A549 (cell line): ENCODE measurements at regions not wholly inside any gene's neighbourhood (a gene's known extent, or its start where the extent isn't known, plus 50 kb on each side); places are given as distances from the start of the nearest gene placed in this dataset.

Experiments
- ATAC-seq, 2 experiments: fragments of 200-7000 bp in 1 of 2; fragments of >200 bp in 1 of 2; cut with Nextera tagmentation in 1 of 2; cut with Tn5 transposase in 1 of 2; 3 replicates each; pipeline versions ENCODE4 v1.8.0 to v1.9.1; 2018 to 2020; ENCODE audit warnings: mild to moderate bottlenecking in 1 of 2, moderate library complexity in 1 of 2
- CTCF ChIA-PET: fragments of 300-600 bp; sonication (Branson Sonifier 250); formaldehyde crosslinking; extraction: SDS; loops from one replicate; lab custom pipeline; 2021; ENCODE audit warnings: antibody characterized with exemption, inconsistent platforms; lab: Yijun Ruan, JAX
- POLR2A ChIA-PET: fragments of 350-600 bp; formaldehyde crosslinking; extraction: SDS; loops from one replicate; lab custom pipeline; 2021; ENCODE audit warnings: antibody characterized with exemption, inconsistent platforms; lab: Yijun Ruan, JAX
- DNase-seq, 2 experiments: peaks; one replicate each; pipeline versions ENCODE4 v3.0.0 to v3.0.0-alpha.2; 2011 to 2016; ENCODE audit warnings: low read depth in 1 of 2, low spot score in 1 of 2
- FAIRE-seq: peaks from 2 replicates; lab custom pipeline; 2011; peaks lifted over from hg19 to GRCh38; lab: Jason Lieb, UNC
- H3K27ac ChIP-seq, 2 experiments: fragments of >200 bp; sonication (Bioruptor Twin); formaldehyde crosslinking; 3 replicates each; pipeline ENCODE4 v1.5.1; 2016 to 2017
- H3K4me1 ChIP-seq: fragments of >200 bp; sonication (Bioruptor Twin); formaldehyde crosslinking; 3 replicates; pipeline ENCODE4 v1.6.1; 2016
- H3K4me2 ChIP-seq: fragments of >200 bp; sonication (Bioruptor Twin); formaldehyde crosslinking; 3 replicates; pipeline ENCODE4 v1.6.1; 2016
- H3K4me3 ChIP-seq: fragments of >200 bp; sonication (Bioruptor Twin); formaldehyde crosslinking; 3 replicates; pipeline ENCODE4 v1.5.1; 2016
- H3K9me3 ChIP-seq: fragments of >200 bp; sonication (Bioruptor Twin); formaldehyde crosslinking; 3 replicates; pipeline ENCODE4 v1.6.1; 2016
- CBX2 ChIP-seq: fragments of 200-600 bp; sonication (generic); IDR thresholded peaks from 2 replicates; pipeline ENCODE4 v1.6.1; 2016; ENCODE audit warnings: low read depth, mild to moderate bottlenecking, borderline replicate concordance
- CHD2 ChIP-seq: fragments of 150-350 bp; IDR thresholded peaks from 2 replicates; pipeline ENCODE4 v1.6.1; 2014; ENCODE audit warnings: low read length; ENCODE audit not compliant: partially characterized antibody
- CHD4 ChIP-seq: fragments of 200-600 bp; sonication (generic); IDR thresholded peaks from 2 replicates; pipeline ENCODE4 v1.6.1; 2016; ENCODE audit warnings: antibody characterized with exemption, mild to moderate bottlenecking, borderline replicate concordance
- E2F6 ChIP-seq: IDR thresholded peaks from 2 replicates; pipeline ENCODE4 v1.6.1; 2012; ENCODE audit warnings: low read depth, borderline replicate concordance
- EHF ChIP-seq: fragments of 250-450 bp; sonication (Bioruptor Pico); IDR thresholded peaks from 2 replicates; pipeline ENCODE4 v1.5.0; 2020; ENCODE audit warnings: mild to moderate bottlenecking
- ELK1 ChIP-seq: fragments of 150-350 bp; IDR thresholded peaks from 2 replicates; pipeline ENCODE4 v1.6.1; 2014; ENCODE audit warnings: low read depth, mild to moderate bottlenecking, low read length
- ESRRA ChIP-seq: fragments of 150-350 bp; IDR thresholded peaks from 2 replicates; pipeline ENCODE4 v1.6.1; 2014; ENCODE audit warnings: mild to moderate bottlenecking, low read length, borderline replicate concordance
- FOSB ChIP-seq: fragments of 250-450 bp; sonication (Bioruptor Pico); IDR thresholded peaks from 2 replicates; pipeline ENCODE4 v1.5.0; 2020; ENCODE audit warnings: mild to moderate bottlenecking, moderate library complexity
- FOSL2 ChIP-seq, 2 experiments: fragments of 450-650 bp in 1 of 2; fragments of >200 bp in 1 of 2; sonication (Bioruptor Twin) in 1 of 2; formaldehyde crosslinking; IDR thresholded peaks; 2 replicates each; pipeline versions ENCODE4 v1.5.0 to v1.6.1; 2016 to 2020; ENCODE audit warnings: mild to moderate bottlenecking in 1 of 2, moderate library complexity in 1 of 2
- GATA3 ChIP-seq: IDR thresholded peaks from 2 replicates; pipeline ENCODE4 v1.6.1; 2012; ENCODE audit warnings: borderline replicate concordance
- HDAC2 ChIP-seq: fragments of 200-600 bp; sonication (generic); IDR thresholded peaks from 2 replicates; pipeline ENCODE4 v1.6.1; 2016
- HMGXB4 ChIP-seq: fragments of 250-450 bp; sonication (Bioruptor Pico); IDR thresholded peaks from 2 replicates; pipeline ENCODE4 v1.5.0; 2021; ENCODE audit warnings: mild to moderate bottlenecking, moderate library complexity, borderline replicate concordance
- HOXA7 ChIP-seq: fragments of 250-450 bp; sonication (Bioruptor Pico); IDR thresholded peaks from 2 replicates; pipeline ENCODE4 v1.5.0; 2020; ENCODE audit warnings: mild to moderate bottlenecking, moderate library complexity
- HOXB5 ChIP-seq: fragments of 250-450 bp; sonication (Bioruptor Pico); IDR thresholded peaks from 2 replicates; pipeline ENCODE4 v1.5.0; 2020; ENCODE audit warnings: mild to moderate bottlenecking, moderate library complexity
- JUN ChIP-seq, 2 experiments: fragments of >200 bp; sonication (Bioruptor Twin); formaldehyde crosslinking; IDR thresholded peaks; 2 replicates in 1 of 2; 3 replicates in 1 of 2; pipeline ENCODE4 v1.6.1; 2016 to 2017
- MAFK ChIP-seq: fragments of 450-650 bp; IDR thresholded peaks from 2 replicates; pipeline ENCODE4 v1.6.1; 2014; ENCODE audit not compliant: partially characterized antibody
- NR3C1 ChIP-seq: fragments of >200 bp; sonication (Bioruptor Twin); formaldehyde crosslinking; IDR thresholded peaks from 3 replicates; pipeline ENCODE4 v1.6.1; 2017
- PBX3 ChIP-seq: IDR thresholded peaks from 2 replicates; pipeline ENCODE4 v1.6.1; 2012
- PHF8 ChIP-seq: fragments of 200-600 bp; sonication (generic); IDR thresholded peaks from 2 replicates; pipeline ENCODE4 v1.6.1; 2016; ENCODE audit warnings: low read depth, mild to moderate bottlenecking, antibody characterized with exemption, moderate library complexity, borderline replicate concordance
- POLR2A ChIP-seq: IDR thresholded peaks from 2 replicates; pipeline ENCODE4 v1.6.1; 2012; ENCODE audit warnings: mild to moderate bottlenecking, low read length
- POLR2AphosphoS2 ChIP-seq: conservative IDR thresholded peaks from 2 replicates; pipeline ENCODE4 v1.6.1; 2012; ENCODE audit warnings: low read length, improper control_type of control experiment, inconsistent platforms
- RAD21 ChIP-seq, 2 experiments: fragments of >200 bp in 1 of 2; sonication (Bioruptor Twin) in 1 of 2; formaldehyde crosslinking in 1 of 2; IDR thresholded peaks in 1 of 2; conservative IDR thresholded peaks in 1 of 2; 2 replicates in 1 of 2; 3 replicates in 1 of 2; pipeline ENCODE4 v1.6.1; 2012 to 2018; ENCODE audit warnings: inconsistent platforms in 1 of 2
- RARB ChIP-seq: fragments of 250-450 bp; sonication (Bioruptor Pico); IDR thresholded peaks from 2 replicates; pipeline ENCODE4 v1.8.0; 2021; ENCODE audit warnings: mild to moderate bottlenecking, moderate library complexity
- RFX5 ChIP-seq: fragments of 450-650 bp; IDR thresholded peaks from 2 replicates; pipeline ENCODE4 v1.7.1; 2014; ENCODE audit warnings: antibody characterized with exemption, mild to moderate bottlenecking, moderate library complexity
- SREBF2 ChIP-seq: fragments of 450-650 bp; IDR thresholded peaks from 2 replicates; pipeline ENCODE4 v1.6.1; 2014; ENCODE audit warnings: mild to moderate bottlenecking, moderate library complexity
- TP53 ChIP-seq: fragments of 250-450 bp; sonication (Bioruptor Pico); IDR thresholded peaks from 2 replicates; pipeline ENCODE4 v1.5.0; 2021; ENCODE audit warnings: mild to moderate bottlenecking, moderate library complexity
- ZNF302 ChIP-seq: fragments of 250-450 bp; sonication (Bioruptor Pico); IDR thresholded peaks from 2 replicates; pipeline ENCODE4 v1.9.0; 2021; ENCODE audit warnings: inconsistent platforms, mild to moderate bottlenecking, moderate library complexity
- WGBS: methylation state at CpG from one replicate; pipeline ENCODE4 v1.1.6; 2017; ENCODE audit errors: missing lambda C conversion rate; 5-methylcytosine and 5-hydroxymethylcytosine counted together
- TF ChIP-seq, protein P1 (sequence below): fragments of >200 bp; sonication (Bioruptor Twin); formaldehyde crosslinking; IDR thresholded peaks from 3 replicates; pipeline ENCODE4 v1.6.1; 2016

DNA sequence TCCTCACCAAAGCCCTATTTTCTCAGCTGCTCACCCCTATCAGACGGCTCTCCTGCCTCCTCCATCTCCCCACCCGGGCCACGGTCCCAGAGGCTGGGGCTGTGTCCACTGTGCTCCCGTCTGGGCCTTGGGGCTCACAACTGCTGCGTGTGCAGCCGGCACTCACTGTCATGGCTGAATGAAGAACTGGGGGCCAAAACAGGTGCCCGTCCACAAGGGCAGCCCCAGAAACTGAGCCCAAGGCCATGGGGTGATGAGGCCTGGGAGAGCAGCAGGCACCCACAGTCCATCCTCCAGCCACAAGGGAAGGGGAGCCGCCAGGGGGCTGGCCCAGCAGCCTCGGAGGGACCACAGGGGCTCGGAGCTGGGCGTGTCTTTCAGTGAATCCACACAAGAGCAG lies 159.5 kb downstream of the DLL1 start:
- FAIRE-seq (no peak), DNase-seq (no peak), ATAC-seq (no peak)
- Histone ChIP-seq H3K4me1 (no peaks in the 10 kb centered on the region), H3K4me3 (no peak overlapping the region), H3K4me2 (no peak overlapping the region), H3K27ac (no peak overlapping the region), H3K9me3 (no peaks in the 10 kb centered on the region)
- ChIA-PET CTCF (no interaction called here), POLR2A (no interaction called here)
- WGBS: 37% methylated on average over 7 of the region's 11 CpGs
- TF ChIP-seq, protein P1, sequence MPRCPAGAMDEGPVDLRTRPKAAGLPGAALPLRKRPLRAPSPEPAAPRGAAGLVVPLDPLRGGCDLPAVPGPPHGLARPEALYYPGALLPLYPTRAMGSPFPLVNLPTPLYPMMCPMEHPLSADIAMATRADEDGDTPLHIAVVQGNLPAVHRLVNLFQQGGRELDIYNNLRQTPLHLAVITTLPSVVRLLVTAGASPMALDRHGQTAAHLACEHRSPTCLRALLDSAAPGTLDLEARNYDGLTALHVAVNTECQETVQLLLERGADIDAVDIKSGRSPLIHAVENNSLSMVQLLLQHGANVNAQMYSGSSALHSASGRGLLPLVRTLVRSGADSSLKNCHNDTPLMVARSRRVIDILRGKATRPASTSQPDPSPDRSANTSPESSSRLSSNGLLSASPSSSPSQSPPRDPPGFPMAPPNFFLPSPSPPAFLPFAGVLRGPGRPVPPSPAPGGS: no peak
- TF ChIP-seq FOSB: no peak
- TF ChIP-seq EHF: no peak
- no peak for TF ChIP-seq MAFK
- TF ChIP-seq HDAC2: no peak
- no peak for TF ChIP-seq ESRRA
- TF ChIP-seq RFX5: no peak
- no peak for TF ChIP-seq POLR2AphosphoS2
- no peak for TF ChIP-seq PHF8
- TF ChIP-seq HMGXB4: no peak
- TF ChIP-seq RARB (CRISPR knock-in tag): no peak
- no peak for TF ChIP-seq CHD2

GRCh38 chr6:170130771-170131241 lies 160.1 kb downstream of the DLL1 start:
- Histone ChIP-seq H3K4me2 (no peak overlapping the region), H3K9me3 (no peaks in the 10 kb centered on the region), H3K4me3 (no peak overlapping the region), H3K27ac (no peak overlapping the region), H3K4me1 (no peaks in the 10 kb centered on the region)
- TF ChIP-seq CHD2 (no peak), GATA3 (no peak), HOXB5 (CRISPR knock-in tag) (no peak), CHD4 (no peak), POLR2A (no peak), TP53 (CRISPR knock-in tag) (no peak), FOSL2 (IDR thresholded peaks at IDR 0.05) (no peak), FOSL2 (CRISPR knock-in tag; IDR thresholded peaks at IDR 0.05) (no peak), CBX2 (no peak), PBX3 (no peak)
- ATAC-seq: no peak
- ChIA-PET CTCF (no interaction called here), POLR2A (no interaction called here)
- 34% methylated on average over 7 of the region's 9 CpGs for WGBS
- no peak for FAIRE-seq
- no peak for DNase-seq

GRCh38 chr6:170130201-170130621 lies 160.7 kb downstream of the DLL1 start:
- ChIA-PET CTCF (no interaction called here), POLR2A (no interaction called here)
- TF ChIP-seq, protein P1: no peak
- TF ChIP-seq RARB (CRISPR knock-in tag): no peak
- TF ChIP-seq PHF8: no peak
- no peak for TF ChIP-seq E2F6
- TF ChIP-seq TP53 (CRISPR knock-in tag): no peak
- TF ChIP-seq RFX5: no peak
- TF ChIP-seq SREBF2: no peak
- TF ChIP-seq HOXA7 (CRISPR knock-in tag): no peak
- no peak for TF ChIP-seq HDAC2
- no peak for TF ChIP-seq ZNF302 (CRISPR knock-in tag)
- no peak for TF ChIP-seq JUN (IDR thresholded peaks at IDR 0.05)
- TF ChIP-seq ELK1: no peak
- no peak for TF ChIP-seq MAFK
- no peak for TF ChIP-seq FOSL2 (IDR thresholded peaks at IDR 0.05)
- TF ChIP-seq FOSL2 (CRISPR knock-in tag; IDR thresholded peaks at IDR 0.05): no peak
- TF ChIP-seq NR3C1: no peak
- TF ChIP-seq RAD21 (conservative IDR thresholded peaks at IDR 0.05 in 1 of 2, IDR thresholded peaks at IDR 0.05 in 1 of 2): no peak

More at GRCh38 chr6:170130201-170130621, 160.7 kb downstream of the DLL1 start:
- Histone ChIP-seq H3K4me3 (no peak overlapping the region), H3K9me3 (no peaks in the 10 kb centered on the region), H3K4me1 (no peaks in the 10 kb centered on the region), H3K27ac (no peak overlapping the region), H3K4me2 (no peak overlapping the region)
- no peak for ATAC-seq
- no peak for FAIRE-seq
- DNase-seq: no peak
- WGBS: 71% methylated on average over 13 of the region's 15 CpGs
